CD4-positive, CD25-positive, alpha-beta regulatory T cell (primary cell): ENCODE measurements at regions not wholly inside any gene's neighbourhood (a gene's known extent, or its start where the extent isn't known, plus 50 kb on each side); places are given as distances from the start of the nearest gene placed in this dataset.
"Not testable (repeated sequence)": the region's sequence is repeated elsewhere in the genome, so short reads cannot be mapped to it uniquely, and the experiment has no call there.

ENCODE experiments used
- ATAC-seq, 2 donors: fragments of 150-1000 bp; cut with Tn5 transposase; one replicate each; pipeline ENCODE4 v1.10.0; 2021; ENCODE audit warnings: low read depth in 2 of 2, moderate number of reproducible peaks in 2 of 2, moderate library complexity in 1 of 2
- DNase-seq, 3 donors: peaks; one replicate each; pipeline versions ENCODE4 v3.0.0 to v3.0.0-alpha.2; 2012 to 2022; ENCODE audit warnings: mixed read lengths in 1 of 3
- H3K27ac ChIP-seq: one replicate; pipeline ENCODE4 v1.7.0; 2013; ENCODE audit warnings: mild to moderate bottlenecking, low read length; ENCODE audit not compliant: insufficient read depth, poor library complexity, severe bottlenecking
- H3K27me3 ChIP-seq: one replicate; pipeline ENCODE4 v1.7.0; 2013; ENCODE audit warnings: low read length; ENCODE audit not compliant: control insufficient read depth, insufficient read depth
- H3K36me3 ChIP-seq: one replicate; pipeline ENCODE4 v1.7.0; 2013; ENCODE audit warnings: mild to moderate bottlenecking, low read length, moderate library complexity; ENCODE audit not compliant: control insufficient read depth, insufficient read depth
- H3K4me1 ChIP-seq: 2 replicates; pipeline ENCODE4 v1.7.0; 2013; ENCODE audit warnings: mild to moderate bottlenecking, low read length; ENCODE audit not compliant: insufficient read depth, control insufficient read depth, poor library complexity, severe bottlenecking
- H3K4me3 ChIP-seq: one replicate; pipeline ENCODE4 v1.7.0; 2013; ENCODE audit warnings: low read depth, mild to moderate bottlenecking, low read length, moderate library complexity
- H3K9me3 ChIP-seq, 2 experiments: 1 replicate in 1 of 2; 2 replicates in 1 of 2; pipeline ENCODE4 v1.7.0; 2013; ENCODE audit warnings: low read length in 2 of 2, mild to moderate bottlenecking in 1 of 2, moderate library complexity in 1 of 2; ENCODE audit not compliant: control insufficient read depth in 2 of 2
- H3K27ac Mint-ChIP-seq, 3 donors: one replicate each; pipeline ENCODE4 v1.8.0; 2020 to 2022; ENCODE audit warnings: mild to moderate bottlenecking in 3 of 3, mixed read lengths in 3 of 3, moderate library complexity in 2 of 3
- H3K27me3 Mint-ChIP-seq: one replicate; pipeline ENCODE4 v1.8.0; 2022; ENCODE audit warnings: mild to moderate bottlenecking, mixed read lengths
- H3K36me3 Mint-ChIP-seq: one replicate; pipeline ENCODE4 v1.8.0; 2020; ENCODE audit warnings: mixed read lengths
- H3K4me1 Mint-ChIP-seq, 4 donors: one replicate each; pipeline ENCODE4 v1.8.0; 2020 to 2022; ENCODE audit warnings: mixed read lengths in 4 of 4, mild to moderate bottlenecking in 1 of 4
- H3K4me3 Mint-ChIP-seq, 4 donors: one replicate each; pipeline ENCODE4 v1.8.0; 2020 to 2022; ENCODE audit warnings: mild to moderate bottlenecking in 4 of 4, mixed read lengths in 4 of 4, moderate library complexity in 3 of 4
- H3K9me3 Mint-ChIP-seq, 7 donors: one replicate each; pipeline ENCODE4 v1.8.0; 2020 to 2022; ENCODE audit warnings: mixed read lengths in 7 of 7, mild to moderate bottlenecking in 3 of 7, moderate library complexity in 2 of 7

DNA sequence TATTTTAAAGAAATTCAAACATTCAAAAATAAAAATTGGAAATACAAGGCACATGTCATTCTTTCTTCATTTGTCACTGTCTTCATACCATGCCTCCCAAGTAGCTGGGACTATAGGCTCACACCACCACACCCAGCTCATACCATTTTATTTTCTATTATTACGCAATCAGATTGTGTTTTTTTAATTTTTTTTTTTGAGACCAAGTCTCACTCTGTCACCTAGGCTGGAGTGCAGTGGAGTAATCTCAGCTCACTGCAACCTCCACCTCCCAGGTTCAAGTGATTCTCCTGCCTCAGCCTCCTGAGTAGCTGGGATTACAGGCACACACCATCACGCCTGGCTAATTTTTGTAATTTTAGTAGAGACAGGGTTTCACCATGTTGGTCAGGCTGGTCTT lies 526.1 kb downstream of the DTWD2 start:
- H3K27ac ChIP-seq, DNase-seq, H3K36me3 Mint-ChIP-seq, H3K4me1 ChIP-seq, H3K4me3 ChIP-seq, ATAC-seq, H3K27me3 ChIP-seq, H3K36me3 ChIP-seq, H3K4me3 Mint-ChIP-seq, H3K9me3 ChIP-seq, H3K27ac Mint-ChIP-seq, H3K4me1 Mint-ChIP-seq, H3K27me3 Mint-ChIP-seq: not testable (repeated sequence)
- H3K9me3 Mint-ChIP-seq, result peaks cover 0 to 12% (median 3%) of the 10 kb centered on the region in 7 donors

- H3K27ac Mint-ChIP-seq, result no peak overlapping the region
- Histone ChIP-seq H3K9me3 (no peaks in the 10 kb centered on the region), H3K27me3 (no peaks in the 10 kb centered on the region), H3K36me3 (no peaks in the 10 kb centered on the region), H3K4me3 (no peak overlapping the region), H3K4me1 (no peaks in the 10 kb centered on the region), H3K27ac (no peak overlapping the region)
- no peaks in the 10 kb centered on the region for H3K36me3 Mint-ChIP-seq
- ATAC-seq (no peak), DNase-seq (no peak)
- no peaks in the 10 kb centered on the region for H3K4me1 Mint-ChIP-seq
- no peaks in the 10 kb centered on the region for H3K27me3 Mint-ChIP-seq
- H3K4me3 Mint-ChIP-seq, result no peak overlapping the region
- H3K9me3 Mint-ChIP-seq, result peaks cover 0 to 12% (median 3%) of the 10 kb centered on the region in 7 donors
Measured at GRCh38 chr5:118461436-118461835, 526.9 kb downstream of the DTWD2 start.

DNA sequence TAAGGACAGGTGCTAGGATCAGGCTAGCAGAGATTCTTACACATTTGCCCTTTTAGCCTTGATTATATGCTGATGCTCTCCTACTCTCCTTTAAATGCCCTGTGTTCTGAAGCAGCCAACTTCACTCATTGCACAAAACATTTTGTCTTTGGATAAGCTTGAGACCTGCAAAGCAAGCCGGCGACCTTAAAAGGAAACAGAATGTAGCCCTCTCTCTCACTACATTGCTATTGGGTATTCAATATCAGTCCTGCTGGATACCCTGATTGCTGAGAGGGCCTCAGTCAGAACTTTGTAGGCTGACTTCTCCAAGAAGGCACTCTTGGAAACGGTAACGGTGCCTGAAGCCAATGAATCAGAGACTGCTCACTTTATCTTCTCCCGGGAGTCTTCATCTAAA lies 528.9 kb downstream of the DTWD2 start:
- Mint-ChIP-seq H3K27ac (no peak overlapping the region), H3K4me3 (no peak overlapping the region), H3K36me3 (no peaks in the 10 kb centered on the region), H3K9me3 (peaks cover 0 to 12% (median 3%) of the 10 kb centered on the region in 7 donors), H3K27me3 (no peaks in the 10 kb centered on the region), H3K4me1 (no peaks in the 10 kb centered on the region)
- no peak overlapping the region for H3K4me3 ChIP-seq
- no peak overlapping the region for H3K27ac ChIP-seq
- no peaks in the 10 kb centered on the region for H3K36me3 ChIP-seq
- H3K27me3 ChIP-seq, result no peaks in the 10 kb centered on the region
- ATAC-seq (no peak), DNase-seq (no peak)
- no peaks in the 10 kb centered on the region for H3K4me1 ChIP-seq
- no peaks in the 10 kb centered on the region for H3K9me3 ChIP-seq

- no peaks in the 10 kb centered on the region for H3K36me3 Mint-ChIP-seq
- no peaks in the 10 kb centered on the region for H3K4me1 Mint-ChIP-seq
- no peaks in the 10 kb centered on the region for H3K36me3 ChIP-seq
- H3K4me1 ChIP-seq, result no peaks in the 10 kb centered on the region
- no peak overlapping the region for H3K4me3 Mint-ChIP-seq
- H3K4me3 ChIP-seq, result no peak overlapping the region
- no peaks in the 10 kb centered on the region for H3K27me3 Mint-ChIP-seq
- peaks cover 0 to 6% (median 3%) of the 10 kb centered on the region in 7 donors for H3K9me3 Mint-ChIP-seq
- H3K9me3 ChIP-seq, result no peaks in the 10 kb centered on the region
- no peaks in the 10 kb centered on the region for H3K27me3 ChIP-seq
- no peak for DNase-seq
- H3K27ac Mint-ChIP-seq, result no peak overlapping the region
- H3K27ac ChIP-seq, result no peak overlapping the region
- ATAC-seq, result no peak
Measured at GRCh38 chr5:118456085-118456484, 532.3 kb downstream of the DTWD2 start.

- Histone ChIP-seq H3K27me3 (no peaks in the 10 kb centered on the region), H3K4me1 (no peaks in the 10 kb centered on the region), H3K4me3 (no peak overlapping the region), H3K27ac (no peak overlapping the region), H3K36me3 (no peaks in the 10 kb centered on the region), H3K9me3 (no peaks in the 10 kb centered on the region)
- H3K27me3 Mint-ChIP-seq, result no peaks in the 10 kb centered on the region
- ATAC-seq, result no peak
- H3K36me3 Mint-ChIP-seq, result no peaks in the 10 kb centered on the region
- peaks cover 0 to 6% (median 0%) of the 10 kb centered on the region in 7 donors for H3K9me3 Mint-ChIP-seq
- H3K27ac Mint-ChIP-seq, result no peak overlapping the region
- H3K4me1 Mint-ChIP-seq, result no peaks in the 10 kb centered on the region
- DNase-seq, result no peak
- H3K4me3 Mint-ChIP-seq, result no peak overlapping the region
Measured at GRCh38 chr5:118451697-118452247, 536.6 kb downstream of the DTWD2 start.

DNA sequence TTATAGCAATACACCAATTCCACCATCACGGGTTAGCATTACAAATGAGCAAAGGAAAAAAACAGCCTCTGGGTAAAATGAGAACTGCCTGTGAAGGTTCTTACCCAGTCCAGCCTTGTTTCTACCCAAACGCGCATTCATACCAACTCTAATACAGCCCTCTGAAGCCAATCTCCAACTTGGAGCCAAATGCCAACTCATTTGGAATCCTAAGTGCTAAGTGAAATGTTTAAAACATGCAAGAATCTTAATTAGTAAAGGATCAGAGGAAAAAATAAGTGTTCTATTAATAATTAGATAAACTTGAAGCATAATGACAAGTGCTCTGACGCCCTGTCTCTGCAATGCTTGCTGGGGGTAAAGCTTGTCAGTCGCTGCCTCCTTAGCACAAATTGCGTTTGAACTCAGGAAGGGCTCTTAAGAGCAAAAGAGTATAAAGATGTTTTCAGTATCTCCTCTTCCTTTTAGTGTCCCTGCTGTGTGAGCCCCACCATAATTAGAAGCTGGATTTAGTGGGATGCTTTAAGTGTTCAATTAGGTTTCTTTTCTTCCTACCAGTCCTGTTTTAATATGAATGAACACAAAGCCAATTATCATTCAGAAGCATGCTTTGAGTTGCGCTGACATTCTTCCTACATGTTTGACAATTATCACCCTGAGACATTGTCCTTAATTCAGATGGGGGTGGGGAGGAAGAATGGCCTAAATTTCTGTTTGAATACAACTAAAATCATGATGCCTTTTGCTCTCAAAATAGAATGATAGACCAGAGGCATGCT lies 537.6 kb downstream of the DTWD2 start:
- no peak for ATAC-seq
- no peak overlapping the region for H3K27ac Mint-ChIP-seq

GRCh38 chr5:118447350-118447749 lies 541.0 kb downstream of the DTWD2 start:
- Mint-ChIP-seq H3K27ac (no peak overlapping the region), H3K4me3 (no peak overlapping the region), H3K36me3 (no peaks in the 10 kb centered on the region), H3K4me1 (no peaks in the 10 kb centered on the region), H3K9me3 (peaks cover 0 to 5% (median 1%) of the 10 kb centered on the region in 7 donors), H3K27me3 (no peaks in the 10 kb centered on the region)
- Histone ChIP-seq H3K9me3 (no peaks in the 10 kb centered on the region), H3K36me3 (no peaks in the 10 kb centered on the region), H3K27ac (no peak overlapping the region), H3K27me3 (no peaks in the 10 kb centered on the region), H3K4me1 (no peaks in the 10 kb centered on the region), H3K4me3 (no peak overlapping the region)
- DNase-seq (no peak), ATAC-seq (no peak)

More for the DNA sequence above, 537.6 kb downstream of the DTWD2 start:
- Histone ChIP-seq H3K9me3 (no peaks in the 10 kb centered on the region), H3K27ac (no peak overlapping the region), H3K27me3 (no peaks in the 10 kb centered on the region), H3K4me1 (no peaks in the 10 kb centered on the region), H3K4me3 (no peak overlapping the region), H3K36me3 (no peaks in the 10 kb centered on the region)
- Mint-ChIP-seq H3K4me3 (no peak overlapping the region), H3K27me3 (no peaks in the 10 kb centered on the region), H3K4me1 (no peaks in the 10 kb centered on the region), H3K36me3 (no peaks in the 10 kb centered on the region), H3K9me3 (peaks cover 0 to 6% (median 0%) of the 10 kb centered on the region in 7 donors)
- DNase-seq, result no peak

- Histone ChIP-seq H3K27ac (no peak overlapping the region), H3K4me1 (no peaks in the 10 kb centered on the region), H3K36me3 (no peaks in the 10 kb centered on the region), H3K27me3 (no peaks in the 10 kb centered on the region), H3K9me3 (no peaks in the 10 kb centered on the region), H3K4me3 (no peak overlapping the region)
- Mint-ChIP-seq H3K9me3 (peaks cover 0 to 5% (median 0%) of the 10 kb centered on the region in 7 donors), H3K36me3 (no peaks in the 10 kb centered on the region), H3K27me3 (no peaks in the 10 kb centered on the region), H3K4me3 (no peak overlapping the region), H3K4me1 (no peaks in the 10 kb centered on the region), H3K27ac (no peak overlapping the region)
- DNase-seq, result no peak
- ATAC-seq, result no peak
Measured at GRCh38 chr5:118441956-118442355, 546.4 kb downstream of the DTWD2 start.
